Brain microvascular endothelial cell (primary cell): ENCODE measurements at regions not wholly inside any gene's neighbourhood (a gene's known extent, or its start where the extent isn't known, plus 50 kb on each side); places are given as distances from the start of the nearest gene placed in this dataset.

Experiments
- DNase-seq: peaks from one replicate; pipeline ENCODE4 v3.0.0-alpha.2; 2020
- H3K27ac ChIP-seq: fragments of 250-450 bp; sonication (Bioruptor Pico); 2 replicates; pipeline ENCODE4 v1.5.1; 2020; ENCODE audit warnings: mild to moderate bottlenecking, moderate library complexity
- H3K27me3 ChIP-seq: fragments of 250-450 bp; sonication (Bioruptor Pico); replicated peaks from 2 replicates; pipeline ENCODE4 v1.5.1; 2020; ENCODE audit warnings: mild to moderate bottlenecking
- H3K36me3 ChIP-seq: fragments of 250-450 bp; sonication (Bioruptor Pico); replicated peaks from 2 replicates; pipeline ENCODE4 v1.5.1; 2020; ENCODE audit warnings: mild to moderate bottlenecking
- H3K4me3 ChIP-seq: 2 replicates; pipeline ENCODE4 v1.5.1; 2011; ENCODE audit warnings: low read depth, mild to moderate bottlenecking, control low read depth, low read length, moderate library complexity
- in situ Hi-C: cut with HindIII; loops from 2 replicates; pipeline ENCODE4 v1.10.0; 2017; ENCODE audit warnings: low sequenced_read_pairs, low pct_ligation_motif_present
- TF ChIP-seq, protein P1 (sequence below): IDR thresholded peaks from 2 replicates; pipeline ENCODE4 v1.5.1; 2011; ENCODE audit warnings: low read depth, mild to moderate bottlenecking, moderate library complexity, low read length, control low read depth, inconsistent platforms; ENCODE audit errors: missing control alignments

DNA sequence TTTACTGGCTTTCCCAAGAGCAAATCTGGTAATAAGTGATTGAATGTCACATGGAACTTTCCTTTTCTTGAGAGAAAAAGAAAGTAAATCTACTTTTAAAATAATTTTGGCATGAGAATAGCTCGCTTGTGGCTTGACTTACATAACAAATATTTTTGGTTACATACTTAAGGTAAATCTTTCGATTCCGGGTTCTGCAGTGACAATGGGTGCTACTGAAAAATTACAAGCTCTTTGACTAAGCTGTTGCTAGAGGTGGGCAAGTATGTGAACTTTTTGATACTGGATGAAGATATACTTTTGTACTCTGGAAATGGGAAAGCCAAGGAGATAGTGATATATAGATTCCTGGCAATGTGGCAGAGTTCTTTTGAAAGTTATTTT is 51.9 kb upstream of the OTOL1 start:
- no peaks in the 10 kb centered on the region for H3K27me3 ChIP-seq
- no peaks in the 10 kb centered on the region for H3K36me3 ChIP-seq
- TF ChIP-seq, protein P1, sequence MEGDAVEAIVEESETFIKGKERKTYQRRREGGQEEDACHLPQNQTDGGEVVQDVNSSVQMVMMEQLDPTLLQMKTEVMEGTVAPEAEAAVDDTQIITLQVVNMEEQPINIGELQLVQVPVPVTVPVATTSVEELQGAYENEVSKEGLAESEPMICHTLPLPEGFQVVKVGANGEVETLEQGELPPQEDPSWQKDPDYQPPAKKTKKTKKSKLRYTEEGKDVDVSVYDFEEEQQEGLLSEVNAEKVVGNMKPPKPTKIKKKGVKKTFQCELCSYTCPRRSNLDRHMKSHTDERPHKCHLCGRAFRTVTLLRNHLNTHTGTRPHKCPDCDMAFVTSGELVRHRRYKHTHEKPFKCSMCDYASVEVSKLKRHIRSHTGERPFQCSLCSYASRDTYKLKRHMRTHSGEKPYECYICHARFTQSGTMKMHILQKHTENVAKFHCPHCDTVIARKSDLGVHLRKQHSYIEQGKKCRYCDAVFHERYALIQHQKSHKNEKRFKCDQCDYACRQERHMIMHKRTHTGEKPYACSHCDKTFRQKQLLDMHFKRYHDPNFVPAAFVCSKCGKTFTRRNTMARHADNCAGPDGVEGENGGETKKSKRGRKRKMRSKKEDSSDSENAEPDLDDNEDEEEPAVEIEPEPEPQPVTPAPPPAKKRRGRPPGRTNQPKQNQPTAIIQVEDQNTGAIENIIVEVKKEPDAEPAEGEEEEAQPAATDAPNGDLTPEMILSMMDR: no peak
- H3K4me3 ChIP-seq: no peak overlapping the region
- in situ Hi-C loops: no loop called here
- no peak for DNase-seq
- H3K27ac ChIP-seq: no peak overlapping the region

DNA sequence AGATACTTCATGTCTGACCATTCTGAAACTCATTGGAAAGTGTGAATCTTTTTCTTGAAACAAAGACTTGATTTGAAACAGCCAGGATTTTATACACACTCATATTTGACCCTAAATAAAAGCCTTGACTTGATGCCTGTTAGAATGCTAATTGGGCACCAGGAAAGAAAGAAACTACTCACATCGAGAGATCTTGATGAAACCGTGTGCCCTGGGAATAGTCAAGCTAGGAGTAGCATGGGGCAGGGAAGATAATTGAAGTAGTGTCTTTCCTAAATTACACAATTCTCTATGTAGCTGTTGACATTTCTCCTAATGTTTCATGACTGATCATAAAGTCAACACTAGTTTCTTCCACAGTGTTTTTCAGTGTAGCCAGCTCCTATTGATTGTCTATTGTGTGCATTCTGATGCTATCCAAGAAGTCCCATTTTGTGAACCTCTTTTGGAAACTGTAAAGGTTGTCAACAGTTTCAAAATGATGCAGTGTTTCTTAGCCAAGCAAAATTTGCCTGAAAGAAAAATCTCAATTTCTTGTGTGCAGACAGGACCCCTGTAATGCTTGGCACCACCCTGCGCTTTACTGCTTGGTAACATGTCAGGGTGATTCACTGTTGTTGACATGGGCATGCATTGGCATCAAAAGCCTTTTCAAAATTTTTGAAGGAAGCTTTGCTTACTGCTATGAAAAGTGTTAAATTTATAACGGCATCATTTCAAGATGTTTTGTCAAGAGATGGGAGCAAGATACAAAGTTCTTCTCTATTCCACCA is 52.5 kb upstream of the OTOL1 start:
- DNase-seq: no peak
- H3K27ac ChIP-seq: no peak overlapping the region
- H3K4me3 ChIP-seq: no peak overlapping the region
- no peaks in the 10 kb centered on the region for H3K36me3 ChIP-seq
- in situ Hi-C loops: no loop called here
- TF ChIP-seq, protein P1: no peak
- no peaks in the 10 kb centered on the region for H3K27me3 ChIP-seq

DNA sequence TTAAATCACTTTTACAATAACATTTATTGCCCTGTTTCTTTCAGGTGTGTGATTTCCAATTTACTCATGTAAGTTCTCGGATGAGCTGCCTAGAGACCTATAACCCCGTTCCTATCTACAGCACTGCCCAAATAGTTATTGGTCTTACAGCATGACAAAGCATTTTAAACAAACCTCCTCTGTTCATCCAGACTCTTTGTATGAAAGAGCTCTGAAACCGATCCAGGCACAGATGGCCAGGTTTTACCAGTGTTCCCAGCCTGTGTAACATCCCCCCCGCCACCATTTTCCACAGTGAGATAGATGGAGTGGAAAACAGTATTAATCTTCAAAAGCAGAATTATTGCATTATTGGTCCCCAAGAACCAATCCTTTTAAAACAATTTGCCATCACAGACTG is 59.0 kb upstream of the SPTSSB start:
- H3K27ac ChIP-seq: no peak overlapping the region
- H3K4me3 ChIP-seq: no peak overlapping the region
- TF ChIP-seq, protein P1: no peak
- no peaks in the 10 kb centered on the region for H3K36me3 ChIP-seq
- no peak for DNase-seq
- in situ Hi-C loops: no loop called here
- H3K27me3 ChIP-seq: no peaks in the 10 kb centered on the region

DNA sequence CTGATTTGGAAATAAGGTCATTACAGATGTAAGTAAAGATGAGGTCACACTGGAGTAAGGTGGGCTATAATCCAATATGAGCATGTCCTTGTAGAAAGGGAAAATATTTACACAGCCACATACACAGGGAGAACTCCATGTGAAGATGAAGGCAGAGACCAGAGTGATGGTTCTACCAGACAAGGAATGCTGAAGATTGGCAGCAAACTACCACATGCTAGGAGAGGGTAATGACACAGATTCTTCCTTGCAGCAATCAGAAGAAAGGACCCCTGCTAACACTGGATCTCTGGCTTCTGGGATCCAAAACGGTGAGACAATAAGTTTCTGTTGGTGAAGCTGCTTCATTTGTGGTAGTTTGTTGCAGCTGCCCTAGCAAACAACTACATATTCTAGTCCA is 56.0 kb upstream of the SPTSSB start:
- in situ Hi-C loops: no loop called here
- H3K36me3 ChIP-seq: no peaks in the 10 kb centered on the region
- no peak overlapping the region for H3K4me3 ChIP-seq
- H3K27me3 ChIP-seq: no peaks in the 10 kb centered on the region
- no peak overlapping the region for H3K27ac ChIP-seq
- TF ChIP-seq, protein P1: no peak
- no peak for DNase-seq

DNA sequence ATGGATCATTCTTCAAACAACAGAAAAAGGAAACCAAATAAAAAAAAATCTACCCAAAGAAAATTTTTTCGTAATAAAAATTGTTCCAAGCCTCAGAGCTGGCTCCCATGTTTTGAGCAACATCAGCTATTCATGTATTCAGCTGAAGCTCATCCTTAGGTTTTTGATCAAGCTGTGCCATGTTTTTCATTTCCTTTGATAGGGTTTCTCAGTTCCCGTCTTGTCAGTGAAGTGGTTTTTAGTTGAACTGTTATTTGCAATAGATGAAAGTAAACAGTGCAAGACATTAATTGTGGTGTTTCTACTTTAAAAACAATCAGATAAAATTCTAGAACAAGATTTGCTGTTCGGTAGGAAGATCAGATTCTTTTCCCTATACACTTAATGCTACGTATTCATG is 55.4 kb upstream of the SPTSSB start:
- Histone ChIP-seq H3K36me3 (no peaks in the 10 kb centered on the region), H3K27me3 (no peaks in the 10 kb centered on the region), H3K27ac (no peak overlapping the region), H3K4me3 (no peak overlapping the region)
- no peak for DNase-seq
- in situ Hi-C loops: no loop called here
- TF ChIP-seq, protein P1: no peak
